H9 (cell line): ENCODE measurements at regions not wholly inside any gene's neighbourhood (a gene's known extent, or its start where the extent isn't known, plus 50 kb on each side); places are given as distances from the start of the nearest gene placed in this dataset.

Source experiments
- DNase-seq: peaks from one replicate; pipeline ENCODE4 v3.0.0-alpha.2; 2017
- H2AFZ ChIP-seq: one replicate; pipeline ENCODE4 v1.6.1; 2013; ENCODE audit warnings: mild to moderate bottlenecking, low read length, control low read depth, moderate library complexity
- H2AK5ac ChIP-seq: 2 replicates; pipeline ENCODE4 v1.6.1; 2013; ENCODE audit warnings: low read length, control low read depth, mixed read lengths; ENCODE audit not compliant: insufficient read length
- H2BK120ac ChIP-seq: one replicate; pipeline ENCODE4 v1.6.1; 2013; ENCODE audit warnings: low read depth, mild to moderate bottlenecking, low read length, control low read depth, inconsistent platforms; ENCODE audit not compliant: poor library complexity, severe bottlenecking
- H2BK12ac ChIP-seq: 2 replicates; pipeline ENCODE4 v1.6.1; 2013; ENCODE audit warnings: low read length, control low read depth, mixed read lengths, low read depth; ENCODE audit not compliant: insufficient read length
- H2BK15ac ChIP-seq: 2 replicates; pipeline ENCODE4 v1.6.1; 2013; ENCODE audit warnings: low read depth, low read length, control low read depth
- H2BK20ac ChIP-seq: one replicate; pipeline ENCODE4 v1.6.1; 2013; ENCODE audit warnings: low read depth, mild to moderate bottlenecking, low read length, control low read depth, inconsistent platforms; ENCODE audit not compliant: poor library complexity, severe bottlenecking
- H2BK5ac ChIP-seq: 2 replicates; pipeline ENCODE4 v1.6.1; 2013; ENCODE audit warnings: low read length, control low read depth, mixed read lengths; ENCODE audit not compliant: insufficient read length
- H3K14ac ChIP-seq: 2 replicates; pipeline ENCODE4 v1.6.1; 2013; ENCODE audit warnings: low read length, control low read depth; ENCODE audit not compliant: insufficient read depth
- H3K18ac ChIP-seq: 2 replicates; pipeline ENCODE4 v1.6.1; 2013; ENCODE audit warnings: low read depth, mild to moderate bottlenecking, mixed read lengths, low read length, control low read depth; ENCODE audit not compliant: insufficient read length
- H3K23ac ChIP-seq: 2 replicates; pipeline ENCODE4 v1.6.1; 2013; ENCODE audit warnings: low read length, control low read depth, mixed read lengths, low read depth; ENCODE audit not compliant: insufficient read length
- H3K23me2 ChIP-seq: 2 replicates; pipeline ENCODE4 v1.6.1; 2013; ENCODE audit warnings: low read depth, mild to moderate bottlenecking, mixed read lengths, low read length, control low read depth; ENCODE audit not compliant: insufficient read length, poor library complexity, severe bottlenecking
- H3K27ac ChIP-seq: 2 replicates; pipeline ENCODE4 v1.5.1; 2013; ENCODE audit warnings: low read length, control low read depth, mixed read lengths, low read depth; ENCODE audit not compliant: insufficient read length
- H3K27me3 ChIP-seq: 2 replicates; pipeline ENCODE4 v1.6.1; 2013; ENCODE audit warnings: low read length, control low read depth, inconsistent platforms; ENCODE audit not compliant: insufficient read depth
- H3K4ac ChIP-seq: 2 replicates; pipeline ENCODE4 v1.6.1; 2013; ENCODE audit warnings: low read depth, mild to moderate bottlenecking, control low read depth, inconsistent platforms, low read length, moderate library complexity
- H3K4me1 ChIP-seq: 2 replicates; pipeline ENCODE4 v1.6.1; 2013; ENCODE audit warnings: low read length, control low read depth, inconsistent platforms; ENCODE audit not compliant: insufficient read depth
- H3K4me2 ChIP-seq: 2 replicates; pipeline ENCODE4 v1.6.1; 2013; ENCODE audit warnings: low read length, control low read depth, mixed read lengths; ENCODE audit not compliant: insufficient read length, insufficient read depth
- H3K56ac ChIP-seq: 2 replicates; pipeline ENCODE4 v1.6.1; 2013; ENCODE audit warnings: low read depth, mild to moderate bottlenecking, mixed read lengths, low read length, control low read depth; ENCODE audit not compliant: insufficient read length
- H3K79me1 ChIP-seq: 2 replicates; pipeline ENCODE4 v1.6.1; 2013; ENCODE audit warnings: low read depth, mild to moderate bottlenecking, moderate library complexity, low read length, control low read depth, inconsistent platforms; ENCODE audit not compliant: insufficient read depth, poor library complexity, severe bottlenecking
- H3K79me2 ChIP-seq: 2 replicates; pipeline ENCODE4 v1.6.1; 2013; ENCODE audit warnings: low read length, control low read depth, inconsistent platforms; ENCODE audit not compliant: insufficient read depth
- H3K9ac ChIP-seq: 2 replicates; pipeline ENCODE4 v1.6.1; 2013; ENCODE audit warnings: low read length, control low read depth, mixed read lengths; ENCODE audit not compliant: insufficient read length; ENCODE audit errors: extremely low read depth
- H3K9me3 ChIP-seq: one replicate; pipeline ENCODE4 v1.6.1; 2013; ENCODE audit warnings: low read depth, low read length, inconsistent platforms; ENCODE audit not compliant: control insufficient read depth
- H3T11ph ChIP-seq: one replicate; pipeline ENCODE4 v1.6.1; 2013; ENCODE audit warnings: mild to moderate bottlenecking, low read length, control low read depth, inconsistent platforms
- H4K20me1 ChIP-seq: one replicate; pipeline ENCODE4 v1.6.1; 2013; ENCODE audit not compliant: control insufficient read depth, insufficient read length, insufficient read depth
- H4K5ac ChIP-seq: 2 replicates; pipeline ENCODE4 v1.6.1; 2013; ENCODE audit warnings: low read depth, mild to moderate bottlenecking, mixed read lengths, low read length, control low read depth; ENCODE audit not compliant: insufficient read length
- H4K8ac ChIP-seq: replicated peaks from 2 replicates; pipeline ENCODE4 v1.6.1; 2013; ENCODE audit warnings: low read length, control low read depth, mixed read lengths, low read depth; ENCODE audit not compliant: insufficient read length
- H4K91ac ChIP-seq: 2 replicates; pipeline ENCODE4 v1.6.1; 2013; ENCODE audit warnings: low read depth, mild to moderate bottlenecking, moderate library complexity, mixed read lengths, low read length, control low read depth; ENCODE audit not compliant: insufficient read length
- H3K27ac Mint-ChIP-seq, 3 experiments: 2 replicates in 2 of 3; 3 replicates in 1 of 3; pipeline ENCODE4 v1.8.0; 2020 to 2021; ENCODE audit warnings: mixed read lengths in 3 of 3, mild to moderate bottlenecking in 1 of 3, moderate library complexity in 1 of 3
- H3K27me3 Mint-ChIP-seq: 2 replicates; pipeline ENCODE4 v1.8.0; 2021; ENCODE audit warnings: low read depth, mild to moderate bottlenecking, moderate library complexity, mixed read lengths
- H3K36me3 Mint-ChIP-seq, 3 experiments: 2 replicates in 2 of 3; 3 replicates in 1 of 3; pipeline ENCODE4 v1.8.0; 2020 to 2021; ENCODE audit warnings: low read depth in 3 of 3, mixed read lengths in 3 of 3; ENCODE audit not compliant: insufficient read depth in 1 of 3
- H3K4me1 Mint-ChIP-seq, 2 experiments: 2 replicates each; pipeline ENCODE4 v1.8.0; 2020; ENCODE audit warnings: mixed read lengths in 2 of 2
- H3K4me3 Mint-ChIP-seq, 2 experiments: 2 replicates in 1 of 2; 3 replicates in 1 of 2; pipeline ENCODE4 v1.8.0; 2020 to 2021; ENCODE audit warnings: mild to moderate bottlenecking in 2 of 2, mixed read lengths in 2 of 2, moderate library complexity in 1 of 2
- H3K9me3 Mint-ChIP-seq, 2 experiments: 2 replicates in 1 of 2; 3 replicates in 1 of 2; pipeline ENCODE4 v1.8.0; 2020; ENCODE audit warnings: mild to moderate bottlenecking in 2 of 2, mixed read lengths in 2 of 2, moderate library complexity in 1 of 2
- CTCF ChIP-seq: fragments of 200-600 bp; sonication (generic); conservative IDR thresholded peaks from 3 replicates; pipeline ENCODE4 v1.8.0; 2021; ENCODE audit warnings: antibody characterized with exemption, mild to moderate bottlenecking
- WGBS: extraction: QIAGEN DNeasy Blood & Tissue Kit; methylation state at CpG from one replicate; pipeline ENCODE4 v1.1.7; 2013; ENCODE audit warnings: missing lambda C conversion rate, low lambda C conversion rate, mixed read lengths; ENCODE audit not compliant: insufficient read length; ENCODE audit errors: extremely low coverage; 5-methylcytosine and 5-hydroxymethylcytosine counted together

GRCh38 chr22:48520884-48521588 is 1306.6 kb downstream of the BRD1 start:
- Histone ChIP-seq H4K8ac (no peak overlapping the region), H4K5ac (no peak overlapping the region), H2BK20ac (no peak overlapping the region), H3K9me3 (no peaks in the 10 kb centered on the region), H3T11ph (no peak overlapping the region), H3K9ac (no peak overlapping the region), H2BK120ac (no peak overlapping the region), H2BK5ac (no peak overlapping the region), H3K79me1 (no peaks in the 10 kb centered on the region), H3K18ac (no peak overlapping the region), H4K91ac (no peak overlapping the region), H3K27me3 (no peaks in the 10 kb centered on the region), H3K23ac (no peak overlapping the region), H3K4ac (no peak overlapping the region), H2AFZ (no peak overlapping the region), H3K56ac (no peak overlapping the region), H3K23me2 (no peaks in the 10 kb centered on the region), H3K27ac (no peak overlapping the region), H3K4me2 (no peak overlapping the region), H3K4me1 (0 out of 2 replicates have a peak, but pooled peaks cover 5% of the 10 kb centered on the region), H2AK5ac (no peak overlapping the region), H3K79me2 (no peaks in the 10 kb centered on the region), H2BK15ac (no peak overlapping the region), H4K20me1 (no peaks in the 10 kb centered on the region), H2BK12ac (no peak overlapping the region), H3K14ac (no peak overlapping the region; the same call in 1 of the 2 replicates)
- Mint-ChIP-seq H3K36me3 (peaks cover 5 to 9% (median 6%) of the 10 kb centered on the region in 3 experiments; a peak in 5 of 7 replicates), H3K27me3 (no peaks in the 10 kb centered on the region), H3K4me3 (no peak overlapping the region; a peak in 1 of 5 replicates), H3K27ac (peak overlapping the region in 1 of 3 experiments; percentile 51; a peak in 1 of 7 replicates), H3K4me1 (peaks cover 15 to 17% of the 10 kb centered on the region in 2 experiments), H3K9me3 (no peaks in the 10 kb centered on the region)
- no peak for TF ChIP-seq CTCF
- WGBS, result no CpG with 5 or more reads among the region's 13 CpGs
- DNase-seq, result no peak
